SKM-1 treated with dmso at 0.1 percent for 144 hours (cell line): ENCODE measurements at regions not wholly inside any gene's neighbourhood (a gene's known extent, or its start where the extent isn't known, plus 50 kb on each side); places are given as distances from the start of the nearest gene placed in this dataset.

Experiments
- DNase-seq: peaks from one replicate; lab custom pipeline; 2025; ENCODE audit not compliant: unreplicated experiment; lab: John Stamatoyannopoulos, UW

- DNase-seq: no peak
Observed at GRCh38 chr4:185921583-185922555, 109.9 kb upstream of the SORBS2 start.

GRCh38 chr4:185924458-185925044 lies 112.6 kb upstream of the SORBS2 start:
- no peak for DNase-seq

GRCh38 chr4:185925910-185926360 lies 113.9 kb upstream of the SORBS2 start:
- no peak for DNase-seq

- DNase-seq: no peak
Observed at GRCh38 chr4:185931375-185931774, 119.4 kb upstream of the SORBS2 start.

GRCh38 chr4:185931986-185932385 lies 120.0 kb upstream of the SORBS2 start:
- DNase-seq: no peak

GRCh38 chr4:185932491-185932890 lies 120.5 kb upstream of the SORBS2 start:
- DNase-seq: no peak

- no peak for DNase-seq
Observed at GRCh38 chr4:185933078-185933581, 121.1 kb upstream of the SORBS2 start.

GRCh38 chr4:185936650-185937376 lies 124.8 kb upstream of the SORBS2 start:
- no peak for DNase-seq

GRCh38 chr4:185938654-185939053 lies 126.7 kb upstream of the SORBS2 start:
- no peak for DNase-seq

GRCh38 chr4:185941461-185941860 lies 127.5 kb upstream of the TLR3 start:
- no peak for DNase-seq

- no peak for DNase-seq
Observed at GRCh38 chr4:185945252-185945651, 123.7 kb upstream of the TLR3 start.

GRCh38 chr4:185945906-185946305 lies 123.0 kb upstream of the TLR3 start:
- no peak for DNase-seq

GRCh38 chr4:185950891-185951290 lies 118.1 kb upstream of the TLR3 start:
- DNase-seq: no peak

- no peak for DNase-seq
Observed at GRCh38 chr4:185955151-185955770, 113.7 kb upstream of the TLR3 start.

GRCh38 chr4:185955826-185956543 lies 113.0 kb upstream of the TLR3 start:
- DNase-seq: no peak

GRCh38 chr4:185956544-185956940 lies 112.4 kb upstream of the TLR3 start:
- no peak for DNase-seq

- no peak for DNase-seq
Observed at GRCh38 chr4:185958094-185958747, 110.7 kb upstream of the TLR3 start.

GRCh38 chr4:185965426-185966384 lies 103.3 kb upstream of the TLR3 start:
- DNase-seq: no peak

GRCh38 chr4:185966549-185966948 lies 102.4 kb upstream of the TLR3 start:
- DNase-seq: no peak
